GM21786 (cell line): ENCODE measurements at regions not wholly inside any gene's neighbourhood (a gene's known extent, or its start where the extent isn't known, plus 50 kb on each side); places are given as distances from the start of the nearest gene placed in this dataset.
"Not testable (repeated sequence)": the region's sequence is repeated elsewhere in the genome, so short reads cannot be mapped to it uniquely, and the experiment has no call there.

Experiments
- ATAC-seq: cut with Tn5 transposase; IDR thresholded peaks from one replicate; pipeline ENCODE4 v1.9.1; 2021; ENCODE audit not compliant: unreplicated experiment

DNA sequence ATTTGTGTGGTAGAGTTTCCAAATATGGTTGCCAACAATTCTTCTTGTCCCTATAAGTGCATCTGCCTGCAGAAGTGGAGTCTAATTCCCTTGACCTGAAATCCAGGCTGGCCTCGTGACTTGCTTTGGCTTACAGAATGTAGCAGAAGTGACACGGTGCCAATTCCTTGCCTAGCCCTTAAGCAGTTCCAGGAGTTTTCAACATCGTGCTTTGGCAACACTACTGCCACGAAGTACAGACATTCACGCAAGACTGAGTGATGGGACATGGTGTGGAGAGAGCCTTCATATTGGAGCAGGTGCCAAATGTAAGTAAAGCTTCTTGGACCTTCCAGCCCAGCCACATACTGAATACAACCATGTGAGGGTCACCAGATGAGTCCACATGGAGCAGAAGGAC is 92.9 kb upstream of the NEK6 start:
- ATAC-seq: no peak

- no peak for ATAC-seq
Observed at GRCh38 chr9:124174433-124174832, 83.3 kb upstream of the NEK6 start.

DNA sequence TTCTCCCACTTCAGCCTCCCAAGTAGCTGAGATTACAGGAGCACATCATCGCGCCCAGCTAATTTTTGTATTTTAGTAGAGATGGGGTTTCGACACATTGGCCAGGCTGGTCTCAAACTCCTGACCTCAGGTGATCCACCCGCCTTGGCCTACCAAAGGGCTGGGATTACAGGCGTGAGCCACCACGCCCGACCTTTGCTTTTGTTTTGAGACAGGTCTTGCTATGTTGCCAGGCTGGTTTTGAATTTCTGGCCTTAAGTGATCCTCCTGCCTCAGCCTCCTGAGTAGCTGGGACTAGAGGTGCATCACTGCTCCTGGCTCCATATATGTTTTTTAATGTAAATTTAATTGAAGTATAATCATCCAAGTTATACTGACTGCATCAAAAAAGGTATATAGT is 80.2 kb upstream of the NEK6 start:
- not testable (repeated sequence) for ATAC-seq

GRCh38 chr9:124179196-124180071 is 78.3 kb upstream of the NEK6 start:
- ATAC-seq: no peak

DNA sequence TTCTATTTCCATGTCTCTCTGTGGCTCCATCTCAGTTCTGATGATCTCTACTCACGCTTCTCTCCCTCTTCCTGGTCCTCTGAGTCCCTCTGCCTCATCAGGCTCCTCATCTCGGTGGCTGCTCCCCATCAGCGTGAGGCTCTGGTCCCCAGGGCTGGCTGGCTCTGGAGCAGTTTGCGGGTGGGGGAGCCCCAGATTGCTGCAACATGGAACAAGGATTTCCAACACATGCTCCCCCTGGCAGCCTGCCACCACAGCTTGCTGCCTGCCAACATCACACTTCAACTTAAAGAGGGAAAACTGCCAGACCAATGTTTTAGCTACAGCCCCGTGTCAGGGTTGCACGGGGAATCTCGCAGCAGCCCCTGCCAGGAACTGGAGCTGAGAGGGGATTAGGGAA is 77.2 kb upstream of the NEK6 start:
- no peak for ATAC-seq

GRCh38 chr9:124182741-124183140 is 75.0 kb upstream of the NEK6 start:
- no peak for ATAC-seq

- ATAC-seq: no peak
Observed at GRCh38 chr9:124183772-124184171, 74.0 kb upstream of the NEK6 start.

GRCh38 chr9:124185413-124185812 is 72.3 kb upstream of the NEK6 start:
- no peak for ATAC-seq

- no peak for ATAC-seq
Observed at GRCh38 chr9:124187311-124187710, 70.4 kb upstream of the NEK6 start.

- no peak for ATAC-seq
Observed at GRCh38 chr9:124188331-124189110, 69.2 kb upstream of the NEK6 start.

GRCh38 chr9:124190761-124191160 is 67.0 kb upstream of the NEK6 start:
- no peak for ATAC-seq

DNA sequence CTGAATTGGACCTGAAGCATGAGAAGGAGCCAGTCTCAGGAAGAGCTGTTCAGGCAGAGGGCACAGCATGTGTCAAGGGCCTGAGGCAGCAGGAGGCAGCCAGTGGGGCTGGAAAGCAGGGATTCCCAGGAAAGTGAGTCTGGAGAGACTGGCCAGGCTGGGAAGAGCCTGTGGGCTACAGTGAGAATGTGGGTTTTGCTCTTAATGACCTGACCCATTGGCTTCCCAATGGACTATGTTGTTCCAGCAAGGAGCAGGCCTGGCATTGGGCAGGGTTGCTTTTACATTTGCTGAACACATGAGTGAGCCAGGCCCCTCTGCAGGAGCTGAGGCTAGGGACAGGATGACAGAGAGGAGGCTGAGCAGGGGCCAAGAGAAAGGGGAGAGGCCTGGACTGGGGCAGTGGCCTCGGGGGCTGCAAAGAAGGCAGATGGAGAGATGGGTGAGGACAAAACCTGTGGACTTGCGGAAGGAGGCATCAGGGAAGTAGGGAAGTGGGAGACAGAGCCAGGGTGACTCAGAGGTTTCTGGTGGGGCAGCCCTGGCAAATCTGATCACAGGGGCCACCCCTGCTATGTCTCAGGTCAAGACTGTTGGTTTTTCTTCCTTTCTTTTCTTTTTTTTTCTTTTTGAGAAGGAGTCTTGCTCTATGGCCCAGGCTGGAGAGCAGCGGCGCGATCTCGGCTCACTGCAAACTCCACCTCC is 65.9 kb upstream of the NEK6 start:
- no peak for ATAC-seq

DNA sequence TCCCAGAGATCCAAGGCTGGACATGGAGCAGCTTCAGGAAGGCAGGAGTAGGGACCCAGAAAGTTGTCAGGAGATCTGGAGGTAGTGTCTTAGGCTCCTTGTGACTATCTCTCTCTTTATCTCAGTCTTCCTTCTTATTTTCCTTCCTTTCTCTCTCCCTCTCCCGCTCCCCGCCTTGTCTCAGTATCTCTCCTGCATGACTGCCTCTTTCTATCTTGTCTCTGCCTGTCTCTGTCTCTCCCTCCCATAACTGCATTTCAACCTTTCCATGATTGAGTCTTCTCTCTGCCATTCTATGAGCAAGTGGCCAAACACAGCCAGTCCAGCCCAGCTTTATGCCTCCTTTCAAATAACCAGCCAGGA is 61.0 kb upstream of the NEK6 start:
- no peak for ATAC-seq

DNA sequence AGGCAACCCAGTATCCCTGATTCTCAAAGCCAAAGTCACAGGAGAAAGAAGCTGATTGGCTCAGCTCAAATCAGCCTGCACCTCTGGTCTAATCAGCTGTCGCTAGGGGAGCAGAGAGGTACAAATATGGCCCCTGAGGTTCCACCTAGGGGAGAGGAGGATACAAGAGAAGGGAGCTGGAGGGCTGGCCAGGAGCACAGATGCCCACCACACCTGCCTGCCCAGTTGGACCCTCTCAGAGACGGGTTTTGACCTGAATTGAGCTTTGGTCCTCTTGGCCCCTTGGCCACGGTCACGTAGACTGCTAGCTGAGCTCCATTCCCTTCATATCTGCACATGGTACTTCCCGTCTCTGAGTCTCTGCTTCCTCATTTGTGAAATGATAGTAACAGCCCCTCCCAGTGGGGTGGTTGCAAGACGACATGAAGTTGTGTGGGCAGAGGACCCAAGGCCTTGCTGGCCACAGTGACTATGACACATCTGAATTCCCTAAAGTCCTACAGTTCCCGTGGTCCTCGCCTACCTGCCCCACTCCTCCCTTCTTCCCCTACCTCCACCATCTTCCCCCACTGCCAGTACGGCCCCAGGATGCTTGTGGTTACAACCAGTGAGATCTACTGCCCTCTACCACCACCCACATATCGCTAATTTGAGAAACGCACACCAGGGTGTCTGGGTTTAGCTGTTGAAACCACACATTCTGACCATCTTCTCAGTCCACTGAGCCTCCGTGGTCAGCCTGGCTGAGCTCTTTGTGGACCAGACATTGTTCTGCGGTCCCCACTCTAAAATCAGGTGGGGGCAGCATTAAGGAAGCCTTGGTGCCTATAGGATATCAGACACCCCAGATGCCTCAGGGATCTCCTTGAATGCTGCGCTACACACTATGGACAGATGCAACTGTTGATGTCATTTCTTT is 60.3 kb upstream of the NEK6 start:
- peak; percentile 51 for ATAC-seq

GRCh38 chr9:124198331-124198730 is 59.4 kb upstream of the NEK6 start:
- ATAC-seq: no peak

DNA sequence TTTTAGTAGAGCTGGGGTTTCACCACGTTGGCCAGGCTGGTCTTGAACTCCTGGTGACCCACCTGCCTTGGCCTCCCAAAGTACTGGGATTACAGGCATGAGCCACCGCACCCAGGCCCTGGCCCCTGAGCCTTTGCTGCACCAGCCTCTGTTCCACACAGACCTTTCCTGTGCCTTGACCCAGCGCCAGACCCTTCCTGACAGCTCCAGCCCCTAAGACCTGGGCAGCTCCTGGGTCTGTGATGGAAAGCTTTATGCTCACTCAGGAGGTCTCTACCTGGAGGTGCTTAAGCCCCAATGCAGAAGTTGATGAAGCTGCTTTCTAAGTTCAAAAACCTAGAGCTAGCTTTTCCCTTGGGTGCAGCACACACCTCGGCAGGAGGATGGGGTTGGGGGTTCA is 58.8 kb upstream of the NEK6 start:
- no peak for ATAC-seq

- no peak for ATAC-seq
Observed at GRCh38 chr9:124199474-124199873, 58.3 kb upstream of the NEK6 start.

GRCh38 chr9:124202447-124202971 is 55.2 kb upstream of the NEK6 start:
- ATAC-seq: peak; percentile 78

DNA sequence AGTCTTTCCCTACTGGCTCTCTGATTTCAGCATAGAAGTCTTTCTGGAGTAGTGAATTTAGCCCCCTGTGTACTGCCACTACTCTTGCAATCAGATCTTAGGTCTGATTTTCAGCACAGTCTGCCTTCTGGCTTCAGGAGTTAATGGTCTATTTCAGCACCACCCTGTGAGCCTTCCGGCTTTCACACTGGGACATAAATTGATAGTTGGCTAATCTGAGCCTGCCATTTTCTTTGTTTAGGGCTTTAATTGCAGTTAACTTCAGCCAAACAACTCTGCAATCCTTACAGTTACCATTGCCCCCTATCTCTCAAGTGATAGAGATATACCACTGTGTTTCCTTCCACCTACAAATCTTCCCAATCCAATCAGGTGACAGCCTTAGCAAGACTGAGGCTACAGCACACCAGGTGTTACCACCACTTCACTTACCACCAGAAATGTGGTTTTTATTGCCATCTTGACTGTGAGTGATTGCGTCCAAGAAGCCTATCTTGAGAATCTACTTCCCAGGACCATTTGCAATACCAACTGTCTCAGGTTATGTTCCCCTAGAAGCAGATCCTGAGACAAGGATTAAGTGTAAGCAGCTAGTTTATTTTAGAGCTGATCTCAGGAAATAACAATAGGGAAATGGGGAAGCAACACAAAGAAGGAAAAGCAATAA is 51.9 kb upstream of the NEK6 start:
- no peak for ATAC-seq

DNA sequence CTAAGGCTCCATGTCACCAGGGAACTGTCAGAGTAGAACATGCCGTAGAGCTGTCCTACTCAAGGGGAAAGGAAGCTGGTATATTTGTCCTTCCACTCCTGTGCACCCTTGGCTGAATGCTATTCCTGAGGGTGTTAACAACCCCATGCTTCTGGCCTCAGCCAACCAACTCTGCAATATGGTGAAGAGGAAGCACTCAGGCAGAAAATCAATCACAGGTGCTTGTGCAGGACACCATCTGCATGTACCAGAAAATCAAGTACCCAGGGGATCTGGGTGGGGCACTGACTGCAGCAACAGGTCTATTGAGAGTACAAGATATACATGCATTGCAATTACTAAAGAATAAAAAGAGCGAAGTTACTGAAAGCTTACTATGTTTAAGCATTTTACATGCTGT is 51.4 kb upstream of the NEK6 start:
- ATAC-seq: no peak
